NCI-H1417 (cell line): ENCODE measurements at regions not wholly inside any gene's neighbourhood (a gene's known extent, or its start where the extent isn't known, plus 50 kb on each side); places are given as distances from the start of the nearest gene placed in this dataset.
"Not testable (repeated sequence)": the region's sequence is repeated elsewhere in the genome, so short reads cannot be mapped to it uniquely, and the experiment has no call there.

Source experiments
- DNase-seq, 3 experiments: peaks; one replicate each; lab custom pipeline; 2025; lab: John Stamatoyannopoulos, UW

- no peak for DNase-seq
Measured at GRCh38 chr6:43999628-44000027, 127.6 kb downstream of the MRPL14 start.

GRCh38 chr6:43998592-43999243 lies 128.5 kb downstream of the MRPL14 start:
- DNase-seq, result not testable (repeated sequence)

GRCh38 chr6:43997990-43998585 lies 129.2 kb downstream of the MRPL14 start:
- DNase-seq, result not testable (repeated sequence)

GRCh38 chr6:43997345-43997677 lies 129.9 kb downstream of the MRPL14 start:
- no peak for DNase-seq

- no peak for DNase-seq
Measured at GRCh38 chr6:43996618-43997344, 130.5 kb downstream of the MRPL14 start.

GRCh38 chr6:43995137-43995536 lies 132.1 kb downstream of the MRPL14 start:
- DNase-seq, result no peak

- DNase-seq, result no peak
Measured at GRCh38 chr6:43993881-43994523, 133.2 kb downstream of the MRPL14 start.

DNA sequence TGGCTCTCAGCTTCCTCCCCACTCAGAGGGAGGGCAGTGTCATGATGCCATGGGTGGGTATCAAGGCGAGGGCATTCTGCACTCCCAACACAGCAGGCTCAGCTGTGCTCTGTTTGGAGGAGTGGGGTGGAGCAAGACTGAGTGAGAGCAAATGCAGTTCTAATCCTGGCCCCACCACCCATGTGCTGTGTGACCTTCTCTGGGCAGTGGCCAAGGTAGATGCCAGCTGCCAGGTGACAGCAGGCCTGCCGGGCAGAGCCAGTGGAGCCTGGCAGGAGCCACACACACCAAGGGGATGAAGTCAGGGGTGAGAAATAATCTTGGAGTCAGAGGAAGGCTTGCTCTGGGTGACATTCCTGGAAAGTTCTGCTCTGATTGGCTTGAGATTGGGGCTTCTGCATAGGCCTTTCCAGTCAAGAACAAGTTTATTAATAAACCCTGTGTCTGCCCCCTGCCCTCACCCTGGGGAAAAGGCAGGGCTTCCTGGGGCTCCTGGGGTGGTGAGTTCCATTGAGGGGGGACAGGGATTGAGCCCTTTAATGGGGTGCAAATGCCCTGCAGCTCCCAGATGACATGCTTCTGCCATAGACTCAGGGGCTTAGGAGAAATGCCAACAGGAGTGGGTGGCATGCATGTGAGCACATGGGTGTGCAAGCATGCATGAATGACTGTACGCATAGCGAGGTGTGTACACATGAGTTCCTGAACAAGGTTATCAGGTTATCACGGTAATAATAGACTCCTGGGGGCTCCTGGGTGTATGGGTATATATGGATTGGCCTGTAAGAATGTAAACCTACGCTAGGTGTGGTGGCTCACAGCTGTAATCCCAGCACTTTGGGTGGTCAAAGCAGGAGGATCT lies 134.2 kb downstream of the MRPL14 start:
- no peak for DNase-seq

- no peak for DNase-seq
Measured at GRCh38 chr6:43992126-43992663, 135.1 kb downstream of the MRPL14 start.

DNA sequence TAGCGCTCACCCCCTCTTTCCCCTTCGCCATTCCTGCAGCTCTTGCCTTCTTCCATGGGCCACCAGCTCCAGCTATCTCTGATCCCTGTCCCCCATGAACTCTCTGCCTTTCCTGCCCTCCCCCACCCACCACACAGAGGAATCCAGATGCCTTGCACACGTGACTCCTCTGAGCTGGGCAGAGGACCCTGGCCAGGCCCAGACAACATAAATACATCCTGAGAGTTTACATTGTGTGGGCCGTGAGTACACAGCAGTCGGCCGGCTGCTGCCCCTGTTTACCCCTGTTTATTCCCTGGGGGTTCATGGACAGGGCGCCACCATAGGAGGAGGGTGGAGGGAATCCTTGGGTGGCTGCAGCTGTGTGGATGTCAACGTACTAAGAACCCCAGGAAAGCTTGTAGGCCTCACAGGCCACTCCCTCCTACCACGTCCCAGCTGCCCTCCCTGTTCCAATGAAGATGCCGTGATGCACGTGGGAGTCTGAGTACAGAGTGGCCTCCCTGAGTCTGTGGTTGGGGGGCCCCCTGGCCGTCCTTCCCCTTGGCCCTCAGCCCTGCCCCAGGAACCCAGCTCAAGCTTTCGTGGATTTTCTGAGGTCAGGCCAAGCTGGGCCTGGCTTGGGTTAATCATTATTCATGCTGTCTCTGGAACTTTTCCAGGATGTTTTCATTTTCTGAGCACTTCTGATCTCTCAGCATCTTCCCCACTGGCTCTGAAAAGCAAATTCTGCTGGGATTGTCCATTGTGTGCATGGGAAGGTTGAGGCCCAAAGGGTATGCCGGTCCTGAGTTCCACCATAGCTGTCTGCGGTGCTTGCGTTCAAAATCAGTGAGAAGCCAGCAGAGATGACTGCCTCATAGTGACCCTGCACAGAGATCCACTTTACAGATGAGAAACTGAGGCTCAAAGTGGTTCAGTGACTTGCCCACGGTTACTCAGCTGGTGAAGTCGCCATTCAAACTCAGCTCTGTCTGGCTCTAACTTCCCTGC lies 136.3 kb downstream of the MRPL14 start:
- DNase-seq, result peak in 2 of 3 experiments; percentile 58 to 60

- DNase-seq, result no peak
Measured at GRCh38 chr6:43990275-43990626, 137.0 kb downstream of the MRPL14 start.

DNA sequence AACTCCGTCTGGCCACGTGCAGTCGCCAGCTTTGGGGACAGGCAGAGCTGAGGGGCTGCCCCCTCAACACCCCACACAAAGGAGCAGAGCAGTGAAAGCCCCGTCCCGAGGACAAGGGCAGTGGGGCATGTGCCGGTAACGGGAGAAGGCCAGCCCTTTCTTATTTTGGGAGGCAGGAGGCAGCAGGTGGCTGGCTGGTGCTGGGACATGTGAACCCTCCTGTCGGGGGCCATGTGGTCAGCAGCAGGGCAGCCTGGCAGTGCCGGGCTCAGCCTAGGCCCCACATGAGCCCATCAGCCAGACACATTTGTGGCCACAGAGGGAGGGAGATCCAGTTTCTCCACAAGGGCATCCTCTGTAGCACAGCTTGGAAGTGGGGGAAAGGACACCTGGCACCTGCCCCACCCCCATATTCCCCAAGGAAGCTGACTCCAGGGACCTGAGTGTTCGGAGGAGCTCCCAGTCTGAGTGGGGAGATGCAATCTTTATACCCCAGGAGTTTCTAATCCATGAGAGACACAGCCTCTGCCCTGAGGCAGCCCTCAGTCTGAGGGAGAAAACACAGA lies 137.6 kb downstream of the MRPL14 start:
- peak in 1 of 3 experiments; percentile 13 for DNase-seq

- no peak for DNase-seq
Measured at GRCh38 chr6:43988801-43989200, 138.5 kb downstream of the MRPL14 start.

DNA sequence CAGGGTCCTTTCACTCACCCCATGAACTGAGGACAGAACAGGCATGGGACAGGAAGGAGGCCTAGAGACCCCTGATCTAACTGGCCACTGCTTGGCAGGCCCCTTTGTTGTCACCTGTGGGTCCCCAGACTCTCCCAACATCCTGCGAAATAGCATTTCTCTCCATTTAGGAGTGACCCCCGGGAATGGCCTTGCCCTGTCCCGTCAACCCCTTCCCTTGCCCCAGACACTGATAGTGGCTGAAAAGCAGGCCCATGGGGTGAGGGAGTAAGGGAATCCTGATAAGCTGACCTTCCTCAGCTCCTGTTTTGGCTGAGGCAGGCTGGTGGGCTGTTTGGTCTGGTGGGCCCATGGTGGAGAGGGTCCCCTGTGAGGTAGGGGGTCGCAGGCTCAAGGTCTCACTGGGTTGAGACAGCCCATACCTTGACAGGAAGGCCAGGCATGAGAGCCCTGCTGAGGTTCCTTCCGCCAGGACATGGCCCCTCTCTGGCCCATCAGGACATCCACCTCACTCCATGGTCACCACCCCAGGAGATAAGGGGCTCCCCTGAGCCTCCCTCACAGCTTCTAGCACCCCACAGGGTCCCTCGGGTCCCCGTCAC lies 139.3 kb downstream of the MRPL14 start:
- no peak for DNase-seq

DNA sequence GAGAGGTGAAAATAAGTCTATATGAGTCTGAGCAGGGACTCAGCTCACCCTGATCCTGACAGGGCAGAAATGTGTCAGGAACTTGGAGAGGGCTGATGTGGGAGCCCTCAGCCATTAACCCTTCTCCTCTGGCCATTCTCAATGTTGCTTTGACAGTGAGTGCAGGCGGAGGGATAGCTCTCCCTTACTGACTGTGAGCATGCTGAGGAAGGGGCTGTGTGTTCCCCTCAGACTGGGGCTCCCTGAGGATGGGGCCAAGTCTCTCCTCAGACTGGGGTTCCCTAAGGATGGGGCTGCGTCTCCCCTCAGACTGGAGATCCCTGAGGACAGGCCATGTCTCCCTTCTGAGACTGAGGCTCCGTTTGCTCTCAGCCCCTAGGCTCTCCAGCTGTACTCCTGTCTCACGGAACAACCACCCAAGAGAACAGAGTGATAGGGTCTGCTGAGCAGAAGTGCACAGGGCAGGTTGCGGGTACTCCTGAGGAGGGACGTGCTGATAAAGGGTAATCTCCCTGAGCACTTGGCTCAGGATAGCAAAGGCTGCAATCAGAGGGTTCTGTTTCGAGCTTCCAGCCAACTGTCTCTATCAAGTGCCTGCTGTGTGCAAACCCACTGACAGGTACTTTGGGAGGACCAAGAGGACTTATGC lies 141.0 kb downstream of the MRPL14 start:
- no peak for DNase-seq

GRCh38 chr6:43985329-43985728 lies 141.9 kb downstream of the MRPL14 start:
- no peak for DNase-seq

- no peak for DNase-seq
Measured at GRCh38 chr6:43984442-43985321, 142.6 kb downstream of the MRPL14 start.

- peak; percentile 46 to 86 (median 86) for DNase-seq
Measured at GRCh38 chr6:43983632-43984031, 143.6 kb downstream of the MRPL14 start.
